BE2C (cell line): ENCODE measurements at regions not wholly inside any gene's neighbourhood (a gene's known extent, or its start where the extent isn't known, plus 50 kb on each side); places are given as distances from the start of the nearest gene placed in this dataset.
"Not testable (repeated sequence)": the region's sequence is repeated elsewhere in the genome, so short reads cannot be mapped to it uniquely, and the experiment has no call there.

ENCODE experiments used
- DNase-seq: peaks from one replicate; pipeline ENCODE4 v3.0.0-alpha.2; 2020
- H3K27me3 ChIP-seq: fragments of 250-450 bp; sonication (Bioruptor Pico); 2 replicates; pipeline ENCODE4 v1.5.1; 2020; ENCODE audit warnings: mild to moderate bottlenecking
- H3K36me3 ChIP-seq: fragments of 250-450 bp; sonication (Bioruptor Pico); 2 replicates; pipeline ENCODE4 v1.5.1; 2020; ENCODE audit warnings: mild to moderate bottlenecking
- H3K4me1 ChIP-seq: fragments of 250-450 bp; sonication (Bioruptor Pico); 2 replicates; pipeline ENCODE4 v1.5.1; 2020
- H3K4me3 ChIP-seq: 2 replicates; pipeline ENCODE4 v1.5.1; 2011; ENCODE audit warnings: low read depth, low read length
- H3K9me3 ChIP-seq: fragments of 250-450 bp; sonication (Bioruptor Pico); 2 replicates; pipeline ENCODE4 v1.5.1; 2020
- CTCF ChIP-seq: IDR thresholded peaks from 2 replicates; pipeline ENCODE4 v1.5.1; 2012; ENCODE audit warnings: mild to moderate bottlenecking, low read depth, low read length

- DNase-seq: no peak
- Histone ChIP-seq H3K9me3 (no peaks in the 10 kb centered on the region), H3K4me1 (no peaks in the 10 kb centered on the region), H3K27me3 (no peaks in the 10 kb centered on the region), H3K36me3 (no peaks in the 10 kb centered on the region), H3K4me3 (no peak overlapping the region)
- no peak for TF ChIP-seq CTCF
These were observed 319.7 kb upstream of the MAN1A1 start for GRCh38 chr6:119669221-119669620.

GRCh38 chr6:119665432-119665831 is 315.9 kb upstream of the MAN1A1 start:
- not testable (repeated sequence) for DNase-seq, H3K4me1 ChIP-seq, H3K4me3 ChIP-seq, H3K27me3 ChIP-seq, H3K36me3 ChIP-seq, H3K9me3 ChIP-seq

- Histone ChIP-seq H3K4me1 (no peaks in the 10 kb centered on the region), H3K4me3 (no peak overlapping the region), H3K36me3 (no peaks in the 10 kb centered on the region), H3K27me3 (no peaks in the 10 kb centered on the region), H3K9me3 (peaks cover 4% of the 10 kb centered on the region; the same call in 1 of the 2 replicates)
- no peak for TF ChIP-seq CTCF
- no peak for DNase-seq
These were observed 312.1 kb upstream of the MAN1A1 start for GRCh38 chr6:119661628-119662027.

- Histone ChIP-seq H3K27me3 (no peaks in the 10 kb centered on the region), H3K9me3 (peaks cover 4% of the 10 kb centered on the region; the same call in 1 of the 2 replicates), H3K4me3 (no peak overlapping the region), H3K4me1 (no peaks in the 10 kb centered on the region), H3K36me3 (no peaks in the 10 kb centered on the region)
- no peak for TF ChIP-seq CTCF
- no peak for DNase-seq
These were observed 311.5 kb upstream of the MAN1A1 start for GRCh38 chr6:119661078-119661477.

GRCh38 chr6:119658917-119659316 is 309.4 kb upstream of the MAN1A1 start:
- Histone ChIP-seq H3K36me3 (no peaks in the 10 kb centered on the region), H3K4me1 (no peaks in the 10 kb centered on the region), H3K9me3 (peaks cover 4% of the 10 kb centered on the region; the same call in 1 of the 2 replicates), H3K27me3 (no peaks in the 10 kb centered on the region), H3K4me3 (no peak overlapping the region)
- DNase-seq: no peak
- no peak for TF ChIP-seq CTCF

GRCh38 chr6:119655124-119655523 is 305.6 kb upstream of the MAN1A1 start:
- no peak for TF ChIP-seq CTCF
- H3K4me3 ChIP-seq: no peak overlapping the region
- H3K36me3 ChIP-seq: no peaks in the 10 kb centered on the region
- H3K27me3 ChIP-seq: no peaks in the 10 kb centered on the region
- DNase-seq: no peak
- no peaks in the 10 kb centered on the region for H3K9me3 ChIP-seq
- no peaks in the 10 kb centered on the region for H3K4me1 ChIP-seq

- Histone ChIP-seq H3K4me3 (no peak overlapping the region), H3K27me3 (no peaks in the 10 kb centered on the region), H3K4me1 (no peaks in the 10 kb centered on the region), H3K9me3 (no peaks in the 10 kb centered on the region), H3K36me3 (no peaks in the 10 kb centered on the region)
- DNase-seq: no peak
- no peak for TF ChIP-seq CTCF
These were observed 303.8 kb upstream of the MAN1A1 start for GRCh38 chr6:119653329-119653728.
